H1 (cell line): ENCODE measurements at regions not wholly inside any gene's neighbourhood (a gene's known extent, or its start where the extent isn't known, plus 50 kb on each side); places are given as distances from the start of the nearest gene placed in this dataset.

Experiments used
- CTCF ChIA-PET: fragments of 300-600 bp; sonication (Branson Sonifier 250); formaldehyde crosslinking; loops from one replicate; lab custom pipeline; 2021; ENCODE audit not compliant: partially characterized antibody; lab: Charles Lee
- POLR2A ChIA-PET: fragments of 300-600 bp; sonication (Branson Sonifier 250); formaldehyde crosslinking; loops from one replicate; lab custom pipeline; 2021; ENCODE audit warnings: inconsistent platforms; ENCODE audit not compliant: partially characterized antibody; lab: Charles Lee
- DNase-seq, 2 experiments: peaks; one replicate each; pipeline versions ENCODE4 v3.0.0 to v3.0.0-alpha.2; 2010 to 2022; ENCODE audit warnings: low spot score in 2 of 2, low read depth in 1 of 2, mixed read lengths in 1 of 2
- FAIRE-seq: peaks from 2 replicates; lab custom pipeline; 2011; peaks lifted over from hg19 to GRCh38; lab: Jason Lieb, UNC
- H2AFZ ChIP-seq: 2 replicates; pipeline ENCODE4 v1.8.1; 2012; ENCODE audit warnings: low read length, inconsistent platforms
- H2AK5ac ChIP-seq: 2 replicates; pipeline ENCODE4 v1.6.1; 2013; ENCODE audit warnings: low read depth, low read length
- H2BK120ac ChIP-seq: replicated peaks from 2 replicates; pipeline ENCODE3; 2013; ENCODE audit warnings: low read depth, low read length, inconsistent platforms
- H2BK12ac ChIP-seq: 2 replicates; pipeline ENCODE4 v1.6.1; 2013; ENCODE audit warnings: low read depth, low read length
- H2BK15ac ChIP-seq: 2 replicates; pipeline ENCODE4 v1.6.1; 2013; ENCODE audit warnings: low read length
- H2BK20ac ChIP-seq: 2 replicates; pipeline ENCODE4 v1.6.1; 2013; ENCODE audit warnings: low read length
- H2BK5ac ChIP-seq: 2 replicates; pipeline ENCODE4 v1.6.1; 2013; ENCODE audit warnings: low read depth, low read length
- H3K14ac ChIP-seq: 2 replicates; pipeline ENCODE4 v1.6.1; 2013; ENCODE audit warnings: inconsistent platforms; ENCODE audit not compliant: insufficient read length
- H3K18ac ChIP-seq: 2 replicates; pipeline ENCODE4 v1.6.1; 2013; ENCODE audit warnings: low read length; ENCODE audit errors: extremely low read depth
- H3K23ac ChIP-seq: 2 replicates; pipeline ENCODE4 v1.6.1; 2013; ENCODE audit warnings: inconsistent platforms; ENCODE audit not compliant: insufficient read length
- H3K23me2 ChIP-seq: 2 replicates; pipeline ENCODE4 v1.6.1; 2013; ENCODE audit warnings: low read depth, low read length
- H3K27ac ChIP-seq: 2 replicates; pipeline ENCODE4 v1.6.1; 2011; ENCODE audit warnings: low read depth, low read length, inconsistent platforms
- H3K27me3 ChIP-seq, 4 experiments: replicated peaks in 1 of 4; 1 replicate in 1 of 4; 2 replicates in 3 of 4; pipeline versions ENCODE4 v1.6.1 to v1.8.1; 2011 to 2013; ENCODE audit warnings: low read length in 3 of 4, mild to moderate bottlenecking in 3 of 4, inconsistent platforms in 2 of 4, mixed read lengths in 2 of 4, moderate library complexity in 1 of 4; ENCODE audit not compliant: control insufficient read depth in 3 of 4, insufficient read depth in 3 of 4; ENCODE audit errors: extremely low read depth in 1 of 4
- H3K36me3 ChIP-seq, 4 experiments: 2 replicates each; pipeline versions ENCODE4 v1.6.1 to v1.8.1; 2011 to 2013; ENCODE audit warnings: mild to moderate bottlenecking in 4 of 4, low read length in 3 of 4, moderate library complexity in 2 of 4, control low read depth in 1 of 4, inconsistent platforms in 1 of 4; ENCODE audit not compliant: insufficient read depth in 4 of 4, control insufficient read depth in 2 of 4
- H3K4ac ChIP-seq: replicated peaks from 2 replicates; pipeline ENCODE3; 2013; ENCODE audit warnings: low read length, low read depth, mixed read lengths, inconsistent platforms; ENCODE audit not compliant: insufficient read length
- H3K4me1 ChIP-seq, 4 experiments: replicated peaks in 1 of 4; 1 replicate in 1 of 4; 2 replicates in 3 of 4; pipeline versions ENCODE4 v1.6.1 to v1.8.1; 2011 to 2013; ENCODE audit warnings: low read length in 3 of 4, inconsistent platforms in 2 of 4, mixed read lengths in 1 of 4; ENCODE audit not compliant: insufficient read depth in 4 of 4, control insufficient read depth in 3 of 4
- H3K4me2 ChIP-seq, 2 experiments: 2 replicates each; pipeline versions ENCODE4 v1.6.1 to v1.8.1; 2011 to 2013; ENCODE audit warnings: low read depth in 2 of 2, low read length in 2 of 2, control low read depth in 1 of 2, inconsistent platforms in 1 of 2, mild to moderate bottlenecking in 1 of 2; ENCODE audit not compliant: insufficient read depth in 1 of 2
- H3K4me3 ChIP-seq, 4 experiments: fragments of 200-600, 300-600 bp in 1 of 4; sonication (generic), shearing (Covaris generic), sonication (Bioruptor Twin) in 1 of 4; 2 replicates each; pipeline versions ENCODE4 v1.5.1 to v1.8.1; 2011 to 2016; ENCODE audit warnings: low read length in 4 of 4, low read depth in 3 of 4, control low read depth in 2 of 4, inconsistent platforms in 2 of 4, mild to moderate bottlenecking in 2 of 4, mixed read lengths in 1 of 4, moderate library complexity in 1 of 4; ENCODE audit not compliant: insufficient read depth in 2 of 4; ENCODE audit errors: extremely low read depth in 1 of 4
- H3K56ac ChIP-seq: replicated peaks from 2 replicates; pipeline ENCODE3; 2013; ENCODE audit warnings: low read depth, mild to moderate bottlenecking, mixed read lengths, low read length, inconsistent platforms; ENCODE audit not compliant: insufficient read length
- H3K79me1 ChIP-seq: 2 replicates; pipeline ENCODE4 v1.6.1; 2013; ENCODE audit warnings: low read depth, low read length, control low read depth
- H3K79me2 ChIP-seq, 2 experiments: 2 replicates each; pipeline versions ENCODE4 v1.6.1 to v1.8.1; 2012 to 2013; ENCODE audit warnings: low read length in 2 of 2, mild to moderate bottlenecking in 2 of 2, inconsistent platforms in 1 of 2; ENCODE audit not compliant: insufficient read depth in 2 of 2, control insufficient read depth in 1 of 2
- H3K9ac ChIP-seq, 4 experiments: replicated peaks in 1 of 4; 1 replicate in 1 of 4; 2 replicates in 3 of 4; pipeline versions ENCODE4 v1.6.1 to v1.8.1; 2011 to 2013; ENCODE audit warnings: low read depth in 3 of 4, low read length in 3 of 4, control low read depth in 2 of 4, mild to moderate bottlenecking in 2 of 4, moderate library complexity in 2 of 4, inconsistent platforms in 1 of 4; ENCODE audit errors: extremely low read depth in 1 of 4
- H3K9me3 ChIP-seq, 2 experiments: 2 replicates each; pipeline versions ENCODE4 v1.6.1 to v1.8.1; 2012 to 2013; ENCODE audit warnings: mild to moderate bottlenecking in 2 of 2, moderate library complexity in 2 of 2, control low read depth in 1 of 2, inconsistent platforms in 1 of 2, low read depth in 1 of 2, low read length in 1 of 2, mixed read lengths in 1 of 2; ENCODE audit not compliant: insufficient read depth in 2 of 2
- H4K20me1 ChIP-seq, 2 experiments: replicated peaks in 1 of 2; 2 replicates each; pipeline versions ENCODE3 to v1.8.1; 2011 to 2013; ENCODE audit warnings: inconsistent platforms in 2 of 2, low read length in 2 of 2, mild to moderate bottlenecking in 1 of 2; ENCODE audit not compliant: insufficient read depth in 2 of 2, control insufficient read depth in 1 of 2
- H4K5ac ChIP-seq: 2 replicates; pipeline ENCODE4 v1.6.1; 2013; ENCODE audit warnings: low read length, low read depth, mixed read lengths, inconsistent platforms; ENCODE audit not compliant: insufficient read length
- H4K8ac ChIP-seq: 2 replicates; pipeline ENCODE4 v1.8.0; 2013; ENCODE audit warnings: mild to moderate bottlenecking, moderate library complexity, low read length, inconsistent platforms; ENCODE audit not compliant: insufficient read depth; ENCODE audit errors: extremely low read depth
- H4K91ac ChIP-seq: replicated peaks from 2 replicates; pipeline ENCODE3; 2013; ENCODE audit warnings: low read length, mixed read lengths, inconsistent platforms; ENCODE audit not compliant: insufficient read length
- ASH2L ChIP-seq: fragments of 200-600, 300-600 bp; sonication (generic); IDR thresholded peaks from one replicate; pipeline ENCODE4 v1.7.1; 2017; ENCODE audit warnings: low read length
- BRCA1 ChIP-seq: IDR thresholded peaks from 2 replicates; pipeline ENCODE4 v1.6.1; 2012; ENCODE audit warnings: low read depth, low read length, improper control_type of control experiment
- CEBPB ChIP-seq: IDR thresholded peaks from 2 replicates; pipeline ENCODE4 v1.6.1; 2012; ENCODE audit warnings: low read depth, low read length
- GABPA ChIP-seq: IDR thresholded peaks from 2 replicates; pipeline ENCODE4 v1.6.1; 2011; ENCODE audit warnings: mild to moderate bottlenecking, low read length, moderate library complexity, borderline replicate concordance; ENCODE audit not compliant: insufficient read depth
- HDAC6 ChIP-seq: IDR thresholded peaks from one replicate; pipeline ENCODE4 v1.7.1; 2012; ENCODE audit warnings: low read depth, mild to moderate bottlenecking, inconsistent platforms, low read length, moderate library complexity
- KDM1A ChIP-seq: fragments of 200-600, 300-600 bp; sonication (generic); IDR thresholded peaks from 2 replicates; pipeline ENCODE4 v1.7.1; 2016; ENCODE audit warnings: mild to moderate bottlenecking, low read length, borderline replicate concordance
- KDM5A ChIP-seq: fragments of 200-600 bp; IDR thresholded peaks from 2 replicates; pipeline ENCODE4 v1.7.1; 2012; ENCODE audit warnings: mild to moderate bottlenecking, low read length, inconsistent platforms, mixed read lengths
- RNF2 ChIP-seq: fragments of 200-900, 300-1000 bp; sonication (generic); IDR thresholded peaks from 2 replicates; pipeline ENCODE4 v1.7.1; 2016; ENCODE audit warnings: borderline replicate concordance, low read depth, mild to moderate bottlenecking, antibody characterized with exemption, low read length; ENCODE audit not compliant: poor library complexity, severe bottlenecking; ENCODE audit errors: missing control alignments
- SIRT6 ChIP-seq: IDR thresholded peaks from one replicate; pipeline ENCODE4 v1.7.1; 2012; ENCODE audit warnings: low read length, inconsistent platforms
- SP2 ChIP-seq: IDR thresholded peaks from 2 replicates; pipeline ENCODE4 v1.6.1; 2012; ENCODE audit warnings: mild to moderate bottlenecking, low read length, inconsistent platforms
- TAF7 ChIP-seq: optimal IDR thresholded peaks from 2 replicates; pipeline ENCODE3; 2011; ENCODE audit warnings: low read depth, mild to moderate bottlenecking, inconsistent platforms, low read length, moderate library complexity, borderline replicate concordance
- TBP ChIP-seq: IDR thresholded peaks from 2 replicates; pipeline ENCODE4 v1.6.1; 2011; ENCODE audit warnings: low read depth, low read length, improper control_type of control experiment
- ZNF274 ChIP-seq: IDR thresholded peaks from 2 replicates; pipeline ENCODE4 v1.7.0; 2012; ENCODE audit warnings: low read length, borderline replicate concordance; ENCODE audit errors: extremely low read depth
- WGBS, 2 experiments: shearing (Covaris generic) in 1 of 2; methylation state at CpG; one replicate each; pipeline versions ENCODE4 v1.1.6 to v1.1.7; 2013 to 2015; ENCODE audit warnings: low lambda C conversion rate in 2 of 2, mixed read lengths in 2 of 2, inconsistent platforms in 1 of 2, low coverage in 1 of 2, missing lambda C conversion rate in 1 of 2; ENCODE audit not compliant: insufficient replicate concordance in 2 of 2, insufficient coverage in 1 of 2, insufficient read length in 1 of 2; ENCODE audit errors: extremely low coverage in 1 of 2, missing lambda C conversion rate in 1 of 2; 5-methylcytosine and 5-hydroxymethylcytosine counted together
- TF ChIP-seq, protein P1 (sequence below): IDR thresholded peaks from 2 replicates; pipeline ENCODE4 v1.6.1; 2011; ENCODE audit warnings: low read length, improper control_type of control experiment

DNA sequence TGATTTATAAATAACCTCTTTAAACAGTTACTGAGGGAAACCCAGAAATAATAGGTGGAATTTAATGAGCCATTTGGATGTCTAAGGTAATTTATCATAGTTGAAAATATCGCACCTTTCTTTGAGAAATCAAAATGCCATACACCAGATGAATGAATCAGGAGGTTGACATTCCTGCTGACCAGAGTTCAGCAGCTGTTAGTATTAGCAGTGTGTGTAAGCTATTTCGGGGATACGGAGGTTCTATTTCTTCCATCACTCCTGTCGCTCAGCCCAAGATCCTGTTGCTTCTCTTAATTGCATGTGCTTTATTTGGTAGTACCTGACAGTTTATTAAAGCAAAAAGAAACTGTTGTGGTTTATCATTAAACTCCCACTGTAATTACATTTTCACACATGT lies 67.1 kb downstream of the HDGFL1 start:
- H3K4ac ChIP-seq: no peak overlapping the region
- H3K9ac ChIP-seq: no peak overlapping the region
- POLR2A ChIA-PET: no interaction called here
- no peak overlapping the region for H2BK5ac ChIP-seq
- no peaks in the 10 kb centered on the region for H3K79me1 ChIP-seq
- no peaks in the 10 kb centered on the region for H4K20me1 ChIP-seq
- no peak overlapping the region for H3K4me2 ChIP-seq
- H3K36me3 ChIP-seq: no peaks in the 10 kb centered on the region
- H2AK5ac ChIP-seq: no peak overlapping the region
- CTCF ChIA-PET: no interaction called here
- no peaks in the 10 kb centered on the region for H3K9me3 ChIP-seq
- DNase-seq (no peak), FAIRE-seq (no peak)
- H4K91ac ChIP-seq: no peak overlapping the region
- no peaks in the 10 kb centered on the region for H3K27me3 ChIP-seq
- H2BK15ac ChIP-seq: no peak overlapping the region
- H2BK12ac ChIP-seq: no peak overlapping the region
- H2AFZ ChIP-seq: no peak overlapping the region
- H4K5ac ChIP-seq: no peak overlapping the region
- H3K27ac ChIP-seq: no peak overlapping the region
- H3K4me1 ChIP-seq: peaks cover 0 to 4% (median 1%) of the 10 kb centered on the region in 4 experiments; a peak in 1 of 7 replicates
- H2BK120ac ChIP-seq: no peak overlapping the region
- 92% methylated on average over 4 of the region's 4 CpGs; no CpG with 5 or more reads in 1 of the 2 experiments for WGBS, 2 experiments
- H3K79me2 ChIP-seq: no peaks in the 10 kb centered on the region
- no peaks in the 10 kb centered on the region for H3K23me2 ChIP-seq
- H3K56ac ChIP-seq: no peak overlapping the region
- no peak overlapping the region for H3K18ac ChIP-seq
- no peak overlapping the region for H3K14ac ChIP-seq
- H3K4me3 ChIP-seq: no peak overlapping the region
- no peak overlapping the region for H4K8ac ChIP-seq
- no peak overlapping the region for H3K23ac ChIP-seq
- H2BK20ac ChIP-seq: no peak overlapping the region
- TF ChIP-seq ASH2L (no peak), SP2 (no peak), BRCA1 (no peak), ZNF274 (no peak), HDAC6 (no peak), CEBPB (no peak), TAF7 (no peak), GABPA (no peak), RNF2 (no peak), TBP (no peak), KDM5A (no peak), SIRT6 (no peak), KDM1A (no peak)
- TF ChIP-seq, protein P1, sequence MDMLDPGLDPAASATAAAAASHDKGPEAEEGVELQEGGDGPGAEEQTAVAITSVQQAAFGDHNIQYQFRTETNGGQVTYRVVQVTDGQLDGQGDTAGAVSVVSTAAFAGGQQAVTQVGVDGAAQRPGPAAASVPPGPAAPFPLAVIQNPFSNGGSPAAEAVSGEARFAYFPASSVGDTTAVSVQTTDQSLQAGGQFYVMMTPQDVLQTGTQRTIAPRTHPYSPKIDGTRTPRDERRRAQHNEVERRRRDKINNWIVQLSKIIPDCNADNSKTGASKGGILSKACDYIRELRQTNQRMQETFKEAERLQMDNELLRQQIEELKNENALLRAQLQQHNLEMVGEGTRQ: no peak
